GM19372 (cell line): ENCODE measurements at regions not wholly inside any gene's neighbourhood (a gene's known extent, or its start where the extent isn't known, plus 50 kb on each side); places are given as distances from the start of the nearest gene placed in this dataset.

ENCODE experiments used
- ATAC-seq: cut with Tn5 transposase; IDR thresholded peaks from one replicate; pipeline ENCODE4 v1.9.1; 2021; ENCODE audit warnings: mild to moderate bottlenecking, low read depth, moderate library complexity; ENCODE audit not compliant: unreplicated experiment

- ATAC-seq = no peak
These were observed 202.8 kb upstream of the HS6ST1 start for GRCh38 chr2:128521482-128521881.

- ATAC-seq = no peak
These were observed 204.2 kb upstream of the HS6ST1 start for GRCh38 chr2:128522829-128523228.

- ATAC-seq = no peak
These were observed 204.8 kb upstream of the HS6ST1 start for GRCh38 chr2:128523457-128523856.

- ATAC-seq = no peak
These were observed 205.5 kb upstream of the HS6ST1 start for GRCh38 chr2:128524183-128524582.

- no peak for ATAC-seq
These were observed 207.0 kb upstream of the HS6ST1 start for GRCh38 chr2:128525653-128526052.

- no peak for ATAC-seq
These were observed 207.8 kb upstream of the HS6ST1 start for GRCh38 chr2:128526455-128526976.

- ATAC-seq = no peak
These were observed 209.5 kb upstream of the HS6ST1 start for GRCh38 chr2:128528133-128528532.

- ATAC-seq = no peak
These were observed 211.4 kb upstream of the HS6ST1 start for GRCh38 chr2:128530025-128530573.

GRCh38 chr2:128531856-128532255 is 213.2 kb upstream of the HS6ST1 start:
- ATAC-seq = no peak

GRCh38 chr2:128533101-128533500 is 214.4 kb upstream of the HS6ST1 start:
- ATAC-seq = no peak

GRCh38 chr2:128534688-128535392 is 216.2 kb upstream of the HS6ST1 start:
- ATAC-seq = no peak

GRCh38 chr2:128535953-128536352 is 217.3 kb upstream of the HS6ST1 start:
- no peak for ATAC-seq

- no peak for ATAC-seq
These were observed 218.4 kb upstream of the HS6ST1 start for GRCh38 chr2:128536925-128537620.

GRCh38 chr2:128537646-128538045 is 219.0 kb upstream of the HS6ST1 start:
- no peak for ATAC-seq

GRCh38 chr2:128538396-128538795 is 219.7 kb upstream of the HS6ST1 start:
- no peak for ATAC-seq

- ATAC-seq = no peak
These were observed 222.0 kb upstream of the HS6ST1 start for GRCh38 chr2:128540670-128541069.

- ATAC-seq = no peak
These were observed 222.8 kb upstream of the HS6ST1 start for GRCh38 chr2:128541448-128541847.

GRCh38 chr2:128543036-128543435 is 224.4 kb upstream of the HS6ST1 start:
- no peak for ATAC-seq

GRCh38 chr2:128543646-128544045 is 225.0 kb upstream of the HS6ST1 start:
- no peak for ATAC-seq

GRCh38 chr2:128544321-128545037 is 225.8 kb upstream of the HS6ST1 start:
- no peak for ATAC-seq

- no peak for ATAC-seq
These were observed 226.4 kb upstream of the HS6ST1 start for GRCh38 chr2:128545085-128545484.
